Left ventricle myocardium inferior (tissue), 1 donor: ENCODE measurements at regions not wholly inside any gene's neighbourhood (a gene's known extent, or its start where the extent isn't known, plus 50 kb on each side); places are given as distances from the start of the nearest gene placed in this dataset.
"Not testable (repeated sequence)": the region's sequence is repeated elsewhere in the genome, so short reads cannot be mapped to it uniquely, and the experiment has no call there.

Experiments used
- DNase-seq: peaks from one replicate; pipeline ENCODE4 v3.0.0-alpha.2; 2020
- H3K27ac ChIP-seq: fragments of 200-600 bp; replicated peaks from 2 replicates; pipeline ENCODE4 v1.8.0; 2021
- H3K27me3 ChIP-seq: fragments of 200-600 bp; 2 replicates; pipeline ENCODE4 v1.8.0; 2021; ENCODE audit warnings: low read depth
- H3K36me3 ChIP-seq: fragments of 200-600 bp; 2 replicates; pipeline ENCODE4 v1.8.0; 2021
- H3K4me1 ChIP-seq: fragments of 200-600 bp; 2 replicates; pipeline ENCODE4 v1.8.0; 2021
- H3K4me3 ChIP-seq: fragments of 200-600 bp; 2 replicates; pipeline ENCODE4 v1.8.0; 2021; ENCODE audit warnings: mild to moderate bottlenecking, moderate library complexity
- H3K9me3 ChIP-seq: fragments of 200-600 bp; replicated peaks from 2 replicates; pipeline ENCODE4 v1.8.0; 2021
- CTCF ChIP-seq: fragments of 200-600 bp; IDR thresholded peaks from 2 replicates; pipeline ENCODE4 v1.8.0; 2021; ENCODE audit warnings: antibody characterized with exemption, mild to moderate bottlenecking, borderline replicate concordance
- intact Hi-C: fragments of 100-400 bp; cut with micrococcal nuclease; formaldehyde crosslinking; loops from one replicate; pipeline ENCODE4 v1.11.0; 2022
- donor health status: DM: no; HTN: yes; CAD: no; lungs with severe emphysema.

- Histone ChIP-seq H3K27me3 (no peaks in the 10 kb centered on the region), H3K4me1 (no peaks in the 10 kb centered on the region), H3K4me3 (no peak overlapping the region), H3K27ac (no peak overlapping the region), H3K9me3 (peaks cover 20% of the 10 kb centered on the region), H3K36me3 (no peaks in the 10 kb centered on the region)
- intact Hi-C loops, result no loop called here
- TF ChIP-seq CTCF, result no peak
- no peak for DNase-seq
These were observed 546.3 kb downstream of the RAB38 start for GRCh38 chr11:87628957-87629356.

- Histone ChIP-seq H3K27me3 (no peaks in the 10 kb centered on the region), H3K36me3 (no peaks in the 10 kb centered on the region), H3K4me3 (no peak overlapping the region), H3K9me3 (peaks cover 20% of the 10 kb centered on the region), H3K27ac (no peak overlapping the region), H3K4me1 (no peaks in the 10 kb centered on the region)
- no peak for DNase-seq
- intact Hi-C loops, result no loop called here
- no peak for TF ChIP-seq CTCF
These were observed 547.1 kb downstream of the RAB38 start for GRCh38 chr11:87628026-87628580.

- H3K27me3 ChIP-seq, intact Hi-C loops, H3K27ac ChIP-seq, H3K4me3 ChIP-seq, H3K36me3 ChIP-seq, H3K4me1 ChIP-seq, DNase-seq: not testable (repeated sequence)
- H3K9me3 ChIP-seq, result peaks cover 31% of the 10 kb centered on the region
These were observed 551.5 kb downstream of the RAB38 start for GRCh38 chr11:87623531-87624365.

- H3K9me3 ChIP-seq, result peaks cover 9% of the 10 kb centered on the region
- intact Hi-C loops, result no loop called here
- H3K27ac ChIP-seq, result no peak overlapping the region
- H3K27me3 ChIP-seq, result no peaks in the 10 kb centered on the region
- no peaks in the 10 kb centered on the region for H3K4me1 ChIP-seq
- H3K36me3 ChIP-seq, result no peaks in the 10 kb centered on the region
- TF ChIP-seq CTCF, result no peak
- DNase-seq, result no peak
- H3K4me3 ChIP-seq, result no peak overlapping the region
These were observed 558.7 kb downstream of the RAB38 start for GRCh38 chr11:87616511-87616910.

- no peak for DNase-seq
- intact Hi-C loops, result no loop called here
- H3K4me3 ChIP-seq, result no peak overlapping the region
- no peaks in the 10 kb centered on the region for H3K9me3 ChIP-seq
- no peak for TF ChIP-seq CTCF
- no peaks in the 10 kb centered on the region for H3K4me1 ChIP-seq
- H3K27me3 ChIP-seq, result no peaks in the 10 kb centered on the region
- H3K27ac ChIP-seq, result no peak overlapping the region
- H3K36me3 ChIP-seq, result no peaks in the 10 kb centered on the region
These were observed 566.6 kb downstream of the TMEM135 start for GRCh38 chr11:87604350-87604749.

- TF ChIP-seq CTCF, result no peak
- Histone ChIP-seq H3K4me3 (no peak overlapping the region), H3K27ac (no peak overlapping the region), H3K4me1 (no peaks in the 10 kb centered on the region), H3K9me3 (no peaks in the 10 kb centered on the region), H3K36me3 (no peaks in the 10 kb centered on the region), H3K27me3 (no peaks in the 10 kb centered on the region)
- DNase-seq, result no peak
- intact Hi-C loops, result no loop called here
These were observed 566.2 kb downstream of the TMEM135 start for GRCh38 chr11:87603887-87604286.
